ENCODE measurements at regions not wholly inside any gene's neighbourhood (a gene's known extent, or its start where the extent isn't known, plus 50 kb on each side); places are given as distances from the start of the nearest gene placed in this dataset.

GRCh38 chr4:181971973-181972372 is 271.2 kb upstream of the TENM3 start:
- TF ChIP-seq CTCF (IDR thresholded peaks at IDR 0.05) (no peak), POLR2A (IDR thresholded peaks at IDR 0.05) (no peak)
